PC-3 (cell line): ENCODE measurements at regions not wholly inside any gene's neighbourhood (a gene's known extent, or its start where the extent isn't known, plus 50 kb on each side); places are given as distances from the start of the nearest gene placed in this dataset.

ENCODE experiments used
- EZH2 ChIP-seq: fragments of 300-600 bp; sonication (generic); IDR thresholded peaks from one replicate; pipeline ENCODE4 v1.6.1; 2017; ENCODE audit warnings: antibody characterized with exemption, mild to moderate bottlenecking, low read length; ENCODE audit not compliant: unreplicated experiment
- EZH2phosphoT487 ChIP-seq: fragments of 300-600 bp; sonication (generic); IDR thresholded peaks from 2 replicates; pipeline ENCODE4 v1.6.1; 2018; ENCODE audit warnings: mild to moderate bottlenecking, antibody characterized with exemption, low read length, borderline replicate concordance

GRCh38 chr1:201630582-201630981 lies 91.7 kb downstream of the NAV1 start:
- TF ChIP-seq EZH2 (no peak), EZH2phosphoT487 (no peak)
